ENCODE measurements at regions not wholly inside any gene's neighbourhood (a gene's known extent, or its start where the extent isn't known, plus 50 kb on each side); places are given as distances from the start of the nearest gene placed in this dataset.

- H3K4me1 ChIP-seq, result no peaks in the 10 kb centered on the region
- H3K36me3 ChIP-seq, result no peaks in the 10 kb centered on the region
- no peak overlapping the region for H3K27ac ChIP-seq
- 66 to 69% methylated on average over 3 to 9 of the region's 9 CpGs for WGBS, 2 donors (ENCODE audit: low coverage in 1 of 2)
- no peak for TF ChIP-seq EP300 (IDR thresholded peaks at IDR 0.05)
- TF ChIP-seq POLR2AphosphoS5 (IDR thresholded peaks at IDR 0.05), result no peak
- TF ChIP-seq POLR2A (IDR thresholded peaks at IDR 0.05), result no peak
- TF ChIP-seq CTCF (IDR thresholded peaks at IDR 0.05), result no peak
- no peak for ATAC-seq
- H3K27me3 ChIP-seq, result no peaks in the 10 kb centered on the region
- no peaks in the 10 kb centered on the region for H3K9me3 ChIP-seq
- H3K4me3 ChIP-seq, result no peak overlapping the region
Measured at GRCh38 chr5:10124287-10124686, 125.4 kb downstream of the ATPSCKMT start.

- Histone ChIP-seq H3K4me3 (no peak overlapping the region), H3K9me3 (peaks cover 0 to 4% (median 0%) of the 10 kb centered on the region in 3 donors), H3K27me3 (no peaks in the 10 kb centered on the region), H3K36me3 (no peaks in the 10 kb centered on the region), H3K4me1 (no peaks in the 10 kb centered on the region), H3K27ac (no peak overlapping the region)
- ATAC-seq, result no peak
- 70 to 80% methylated on average over 4 to 5 of the region's 7 CpGs for WGBS, 2 donors (ENCODE audit: low coverage in 1 of 2)
- TF ChIP-seq EP300 (IDR thresholded peaks at IDR 0.05), result no peak
- no peak for TF ChIP-seq POLR2AphosphoS5 (IDR thresholded peaks at IDR 0.05)
- no peak for TF ChIP-seq CTCF (IDR thresholded peaks at IDR 0.05)
- no peak for TF ChIP-seq POLR2A (IDR thresholded peaks at IDR 0.05)
Measured at GRCh38 chr5:10123254-10123989, 126.3 kb downstream of the ATPSCKMT start.

- no peak overlapping the region for H3K27ac ChIP-seq
- no peak for ATAC-seq
- no peaks in the 10 kb centered on the region for H3K27me3 ChIP-seq
- no peak for TF ChIP-seq CTCF (IDR thresholded peaks at IDR 0.05)
- no peak for TF ChIP-seq POLR2A (IDR thresholded peaks at IDR 0.05)
- no peak for TF ChIP-seq POLR2AphosphoS5 (IDR thresholded peaks at IDR 0.05)
- TF ChIP-seq EP300 (IDR thresholded peaks at IDR 0.05), result no peak
- peaks cover 0 to 4% (median 0%) of the 10 kb centered on the region in 3 donors for H3K9me3 ChIP-seq
- H3K4me1 ChIP-seq, result no peaks in the 10 kb centered on the region
- H3K36me3 ChIP-seq, result no peaks in the 10 kb centered on the region
- H3K4me3 ChIP-seq, result no peak overlapping the region
- WGBS, 2 donors (ENCODE audit: low coverage in 1 of 2), result 76 to 100% methylated on average over 1 of the region's 1 CpG
Measured at GRCh38 chr5:10122076-10122726, 127.5 kb downstream of the ATPSCKMT start.

- Histone ChIP-seq H3K4me3 (no peak overlapping the region), H3K27ac (no peak overlapping the region), H3K27me3 (no peaks in the 10 kb centered on the region), H3K4me1 (no peaks in the 10 kb centered on the region), H3K9me3 (peaks cover 0 to 4% (median 0%) of the 10 kb centered on the region in 3 donors), H3K36me3 (no peaks in the 10 kb centered on the region)
- no peak for ATAC-seq
- TF ChIP-seq POLR2A (IDR thresholded peaks at IDR 0.05) (no peak), POLR2AphosphoS5 (IDR thresholded peaks at IDR 0.05) (no peak), CTCF (IDR thresholded peaks at IDR 0.05) (no peak), EP300 (IDR thresholded peaks at IDR 0.05) (no peak)
- 91 to 96% methylated on average over 4 to 5 of the region's 7 CpGs for WGBS, 2 donors (ENCODE audit: low coverage in 1 of 2)
Measured at GRCh38 chr5:10120934-10121333, 128.8 kb downstream of the ATPSCKMT start.

GRCh38 chr5:10118150-10118549 lies 131.5 kb downstream of the ATPSCKMT start:
- no peak for ATAC-seq
- no peaks in the 10 kb centered on the region for H3K36me3 ChIP-seq

More at GRCh38 chr5:10118150-10118549, 131.5 kb downstream of the ATPSCKMT start:
- no peaks in the 10 kb centered on the region for H3K4me1 ChIP-seq
- H3K27me3 ChIP-seq, result no peaks in the 10 kb centered on the region
- peaks cover 0 to 4% (median 0%) of the 10 kb centered on the region in 3 donors for H3K9me3 ChIP-seq
- no peak for TF ChIP-seq EP300 (IDR thresholded peaks at IDR 0.05)
- no peak for TF ChIP-seq POLR2AphosphoS5 (IDR thresholded peaks at IDR 0.05)
- TF ChIP-seq POLR2A (IDR thresholded peaks at IDR 0.05), result no peak
- no peak for TF ChIP-seq CTCF (IDR thresholded peaks at IDR 0.05)
- no peak overlapping the region for H3K4me3 ChIP-seq
- H3K27ac ChIP-seq, result no peak overlapping the region

Measured in gastroesophageal sphincter (tissue), 4 donors.